ENCODE measurements at regions not wholly inside any gene's neighbourhood (a gene's known extent, or its start where the extent isn't known, plus 50 kb on each side); places are given as distances from the start of the nearest gene placed in this dataset.
"Not testable (repeated sequence)": the region's sequence is repeated elsewhere in the genome, so short reads cannot be mapped to it uniquely, and the experiment has no call there.

- DNase-seq (no peak), FAIRE-seq (no peak)
- TF ChIP-seq CTCF (IDR thresholded peaks at IDR 0.05; ENCODE audit: borderline replicate concordance, extremely low read depth, insufficient read depth) = no peak
Measured at GRCh38 chr5:150960791-150961396, 56.1 kb upstream of the ZNF300 start.

GRCh38 chr5:150960323-150960722, 55.5 kb upstream of the ZNF300 start:
- intact Hi-C loops (cut with DNase I); H3K27ac ChIP-seq (ENCODE audit: low read depth in 2 of 2, low read length in 2 of 2); H3K36me3 ChIP-seq (ENCODE audit: control insufficient read depth in 2 of 3, insufficient read depth in 3 of 3, low read length in 3 of 3); H3K9ac ChIP-seq (ENCODE audit: low read length in 3 of 3); DNase-seq; H3K4me1 ChIP-seq (ENCODE audit: control insufficient read depth in 2 of 3, insufficient read depth in 2 of 3, low read depth in 1 of 3, low read length in 3 of 3); H3K27me3 ChIP-seq (ENCODE audit: control insufficient read depth, insufficient read depth, low read length); H3K4me3 ChIP-seq (ENCODE audit: low read length in 3 of 3): not testable (repeated sequence)
- H3K9me3 ChIP-seq (ENCODE audit: control insufficient read depth in 2 of 3, insufficient read depth in 1 of 3, low read length in 3 of 3) = peaks cover 0 to 25% (median 6%) of the 10 kb centered on the region in 3 donors
- peak; percentile 96 for FAIRE-seq

More at GRCh38 chr5:150960791-150961396, 56.1 kb upstream of the ZNF300 start:
- Histone ChIP-seq H3K9ac (ENCODE audit: low read length in 3 of 3) (no peak overlapping the region), H3K4me1 (ENCODE audit: control insufficient read depth in 2 of 3, insufficient read depth in 2 of 3, low read depth in 1 of 3, low read length in 3 of 3) (no peaks in the 10 kb centered on the region), H3K9me3 (ENCODE audit: control insufficient read depth in 2 of 3, insufficient read depth in 1 of 3, low read length in 3 of 3) (peaks cover 0 to 22% (median 6%) of the 10 kb centered on the region in 3 donors), H3K27me3 (ENCODE audit: control insufficient read depth, insufficient read depth, low read length) (no peaks in the 10 kb centered on the region), H3K36me3 (ENCODE audit: control insufficient read depth in 2 of 3, insufficient read depth in 3 of 3, low read length in 3 of 3) (no peaks in the 10 kb centered on the region), H3K27ac (ENCODE audit: low read depth in 2 of 2, low read length in 2 of 2) (no peak overlapping the region), H3K4me3 (ENCODE audit: low read length in 3 of 3) (no peak overlapping the region)
- intact Hi-C loops (cut with DNase I) = no loop called here
